Panc1 (cell line): ENCODE measurements at regions not wholly inside any gene's neighbourhood (a gene's known extent, or its start where the extent isn't known, plus 50 kb on each side); places are given as distances from the start of the nearest gene placed in this dataset.

Source experiments
- ATAC-seq: fragments of 200-7000 bp; cut with Tn5 transposase; 2 replicates; pipeline ENCODE4 v1.9.1; 2020; ENCODE audit warnings: mild to moderate bottlenecking, moderate library complexity
- BruUV-seq: library from RNA; stranded (reverse); fragments of 400-500 nt; replicated peaks from 2 replicates; lab custom pipeline; 2021; lab: Mats Ljungman, UMichigan
- CTCF ChIA-PET: fragments of 300-600 bp; sonication (Branson Sonifier 250); formaldehyde crosslinking; loops from one replicate; lab custom pipeline; 2022; ENCODE audit warnings: antibody characterized with exemption; lab: Charles Lee
- POLR2A ChIA-PET: fragments of 300-600 bp; sonication (Branson Sonifier 250); formaldehyde crosslinking; loops from one replicate; lab custom pipeline; 2022; ENCODE audit warnings: antibody characterized with exemption; lab: Charles Lee
- DNase-seq: peaks from one replicate; pipeline ENCODE4 v3.0.0-alpha.2; 2010; ENCODE audit warnings: low read depth, low spot score
- H3K27ac ChIP-seq: 2 replicates; pipeline ENCODE4 v1.5.1; 2011; ENCODE audit warnings: mild to moderate bottlenecking, low read length, inconsistent platforms
- H3K27me3 ChIP-seq: fragments of 200-500 bp; sonication (Bioruptor generic); 2 replicates; pipeline ENCODE4 v1.6.0; 2014; ENCODE audit warnings: low read length, inconsistent platforms; ENCODE audit not compliant: control insufficient read depth, insufficient read depth
- H3K36me3 ChIP-seq: fragments of 200-500 bp; sonication (Bioruptor generic); 2 replicates; pipeline ENCODE4 v1.5.1; 2014; ENCODE audit warnings: inconsistent platforms, mild to moderate bottlenecking, low read length, moderate library complexity; ENCODE audit not compliant: control insufficient read depth, insufficient read depth
- H3K4me1 ChIP-seq: 2 replicates; pipeline ENCODE4 v1.5.1; 2011; ENCODE audit warnings: inconsistent platforms, mild to moderate bottlenecking, low read length, moderate library complexity; ENCODE audit not compliant: control insufficient read depth, insufficient read depth
- H3K4me3 ChIP-seq, 2 experiments: 2 replicates each; pipeline ENCODE4 v1.5.1; 2011 to 2012; ENCODE audit warnings: low read depth in 2 of 2, low read length in 2 of 2, mild to moderate bottlenecking in 2 of 2, inconsistent platforms in 1 of 2, moderate library complexity in 1 of 2
- H3K9me3 ChIP-seq: fragments of 200-500 bp; sonication (Bioruptor generic); 2 replicates; pipeline ENCODE4 v1.5.1; 2014; ENCODE audit warnings: low read depth, mild to moderate bottlenecking, inconsistent platforms, low read length, moderate library complexity; ENCODE audit not compliant: control insufficient read depth, insufficient read depth
- CTCF ChIP-seq: fragments of 450-650 bp; IDR thresholded peaks from 2 replicates; pipeline ENCODE4 v1.5.1; 2017; ENCODE audit warnings: mild to moderate bottlenecking
- POLR2AphosphoS5 ChIP-seq: IDR thresholded peaks from 2 replicates; pipeline ENCODE4 v1.6.1; 2012; ENCODE audit warnings: mild to moderate bottlenecking, low read depth, low read length, moderate library complexity
- REST ChIP-seq, 2 experiments: IDR thresholded peaks; 2 replicates each; pipeline ENCODE4 v1.6.1; 2011 to 2012; ENCODE audit warnings: low read depth in 2 of 2, control low read depth in 1 of 2, low read length in 1 of 2, mild to moderate bottlenecking in 1 of 2, moderate library complexity in 1 of 2; ENCODE audit not compliant: insufficient read depth in 1 of 2
- SIN3A ChIP-seq: IDR thresholded peaks from 2 replicates; pipeline ENCODE4 v1.6.1; 2012; ENCODE audit warnings: low read depth, mild to moderate bottlenecking, low read length, moderate library complexity, borderline replicate concordance; ENCODE audit not compliant: insufficient read depth
- TCF7L2 ChIP-seq: IDR thresholded peaks from 2 replicates; pipeline ENCODE4 v1.6.1; 2011; ENCODE audit warnings: mild to moderate bottlenecking, low read depth, low read length, inconsistent platforms
- in situ Hi-C: cut with HindIII; loops from 2 replicates; pipeline ENCODE4 v1.10.0; 2016; ENCODE audit warnings: low sequenced_read_pairs, low pct_unique_long_range_greater_than_20kb
- intact Hi-C: fragments of 100-400 bp; cut with micrococcal nuclease; formaldehyde crosslinking; loops from one replicate; pipeline ENCODE4 v1.10.0; 2022; ENCODE audit not compliant: unreplicated experiment

GRCh38 chr5:72604111-72604797 lies 97.0 kb upstream of the ZNF366 start:
- BruUV-seq = no TSS peak
- ChIA-PET POLR2A (interaction anchor here (0.6 kb wide), 1 partner anchor 124 kb away, joined by 3 read pairs; no protein-coding TSS in a partner anchor), CTCF (no interaction called here)
- no peak for TF ChIP-seq REST (IDR thresholded peaks at IDR 0.05; ENCODE audit: insufficient read depth in 1 of 2, low read depth in 2 of 2, low read length in 1 of 2)
- no peak for TF ChIP-seq CTCF
- TF ChIP-seq POLR2AphosphoS5 = no peak
- no peak for TF ChIP-seq SIN3A
- TF ChIP-seq TCF7L2 = no peak
- Histone ChIP-seq H3K36me3 (no peaks in the 10 kb centered on the region), H3K27ac (no peak overlapping the region), H3K27me3 (no peaks in the 10 kb centered on the region), H3K9me3 (peaks cover 4% of the 10 kb centered on the region; the same call in 1 of the 2 replicates), H3K4me3 (no peak overlapping the region), H3K4me1 (peaks cover 21% of the 10 kb centered on the region)
- in situ Hi-C loops = no loop called here
- ATAC-seq (no peak), DNase-seq (no peak)
- intact Hi-C loops = no loop called here

- CTCF ChIA-PET = no interaction called here
- ATAC-seq (no peak), DNase-seq (no peak)
- Histone ChIP-seq H3K9me3 (peaks cover 12% of the 10 kb centered on the region; the same call in 1 of the 2 replicates), H3K36me3 (no peaks in the 10 kb centered on the region), H3K4me3 (no peak overlapping the region), H3K27me3 (no peaks in the 10 kb centered on the region), H3K4me1 (peaks cover 22% of the 10 kb centered on the region), H3K27ac (peak overlapping the region; percentile 68; the same call in 1 of the 2 replicates)
- no TSS peak for BruUV-seq
- in situ Hi-C loops = no loop called here
- POLR2A ChIA-PET = no interaction called here
- intact Hi-C loops = no loop called here
- no peak for TF ChIP-seq REST (IDR thresholded peaks at IDR 0.05; ENCODE audit: insufficient read depth in 1 of 2, low read depth in 2 of 2, low read length in 1 of 2)
- no peak for TF ChIP-seq SIN3A
- TF ChIP-seq POLR2AphosphoS5 = no peak
- no peak for TF ChIP-seq CTCF
- TF ChIP-seq TCF7L2 = no peak
Observed at GRCh38 chr5:72602696-72603685, 95.8 kb upstream of the ZNF366 start.
